ENCODE measurements at regions not wholly inside any gene's neighbourhood (a gene's known extent, or its start where the extent isn't known, plus 50 kb on each side); places are given as distances from the start of the nearest gene placed in this dataset.

GRCh38 chr1:30258876-30259275 is 464.5 kb downstream of the MATN1 start:
- no peaks in the 10 kb centered on the region for H3K36me3 ChIP-seq (ENCODE audit: control insufficient read depth in 1 of 2, insufficient read depth in 2 of 2, low read length in 2 of 2)
- ATAC-seq (no peak), DNase-seq (ENCODE audit: low read depth, low spot score) (no peak)
- H3K9ac ChIP-seq (ENCODE audit: low read length), result no peak overlapping the region
- H2AFZ ChIP-seq (ENCODE audit: low read depth, low read length, poor library complexity, severe bottlenecking), result no peak overlapping the region
- 0 out of 4 replicates have a peak, but pooled peaks cover 0 to 4% of the 10 kb centered on the region in 2 experiments for H3K9me3 ChIP-seq (ENCODE audit: control insufficient read depth in 1 of 2, insufficient read depth in 1 of 2, low read depth in 1 of 2, low read length in 2 of 2)
- H3K4me1 ChIP-seq (ENCODE audit: control insufficient read depth in 1 of 2, insufficient read depth in 2 of 2, low read length in 2 of 2), result no peaks in the 10 kb centered on the region
- no peaks in the 10 kb centered on the region for H3K79me2 ChIP-seq (ENCODE audit: insufficient read depth, low read length)
- ChIA-PET POLR2A (no interaction called here), CTCF (no interaction called here), RAD21 (ENCODE audit: low non-redundant PET in 1 of 2, low total read pairs in 2 of 2, uncharacterized antibody in 2 of 2, unreplicated experiment in 2 of 2) (no interaction called here)
- no peak overlapping the region for H3K27ac ChIP-seq (ENCODE audit: low read depth, low read length)
- H4K20me1 ChIP-seq (ENCODE audit: insufficient read depth), result no peaks in the 10 kb centered on the region
- H3K4me2 ChIP-seq (ENCODE audit: low read length), result no peak overlapping the region
- intact Hi-C loops (cut with micrococcal nuclease), result no loop called here
- no TSS peak for BruUV-seq (replicated peaks)
- TF ChIP-seq, protein P1, sequence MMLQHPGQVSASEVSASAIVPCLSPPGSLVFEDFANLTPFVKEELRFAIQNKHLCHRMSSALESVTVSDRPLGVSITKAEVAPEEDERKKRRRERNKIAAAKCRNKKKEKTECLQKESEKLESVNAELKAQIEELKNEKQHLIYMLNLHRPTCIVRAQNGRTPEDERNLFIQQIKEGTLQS (IDR thresholded peaks at IDR 0.05), result no peak
- H3K27me3 ChIP-seq (ENCODE audit: insufficient read depth, low read length), result peaks cover 35% of the 10 kb centered on the region
- no peaks in the 10 kb centered on the region for H3K9me2 ChIP-seq (ENCODE audit: insufficient read depth)
- H3K4me3 ChIP-seq (replicated peaks in 1 of 2; ENCODE audit: low read depth in 1 of 2, low read length in 2 of 2), result no peak overlapping the region

GRCh38 chr1:30258471-30258870 is 464.9 kb downstream of the MATN1 start:
- H3K4me1 ChIP-seq (ENCODE audit: control insufficient read depth in 1 of 2, insufficient read depth in 2 of 2, low read length in 2 of 2), result no peaks in the 10 kb centered on the region
- no peaks in the 10 kb centered on the region for H3K79me2 ChIP-seq (ENCODE audit: insufficient read depth, low read length)
- H3K4me3 ChIP-seq (replicated peaks in 1 of 2; ENCODE audit: low read depth in 1 of 2, low read length in 2 of 2), result no peak overlapping the region
- H2AFZ ChIP-seq (ENCODE audit: low read depth, low read length, poor library complexity, severe bottlenecking), result no peak overlapping the region
- peaks cover 35% of the 10 kb centered on the region for H3K27me3 ChIP-seq (ENCODE audit: insufficient read depth, low read length)
- no peaks in the 10 kb centered on the region for H3K9me2 ChIP-seq (ENCODE audit: insufficient read depth)
- TF ChIP-seq, protein P1 (IDR thresholded peaks at IDR 0.05), result no peak
- TF ChIP-seq SRF (IDR thresholded peaks at IDR 0.05; ENCODE audit: low read depth) (no peak), EZH2 (IDR thresholded peaks at IDR 0.05) (no peak)
- H3K9ac ChIP-seq (ENCODE audit: low read length), result no peak overlapping the region
- no TSS peak for BruUV-seq (replicated peaks)
- POLR2A ChIA-PET, result no interaction called here
- CTCF ChIA-PET, result no interaction called here
- no peaks in the 10 kb centered on the region for H3K36me3 ChIP-seq (ENCODE audit: control insufficient read depth in 1 of 2, insufficient read depth in 2 of 2, low read length in 2 of 2)
- H3K4me2 ChIP-seq (ENCODE audit: low read length), result no peak overlapping the region
- DNase-seq (ENCODE audit: low read depth, low spot score) (no peak), ATAC-seq (no peak)
- intact Hi-C loops (cut with micrococcal nuclease), result no loop called here
- 0 out of 4 replicates have a peak, but pooled peaks cover 0 to 4% of the 10 kb centered on the region in 2 experiments for H3K9me3 ChIP-seq (ENCODE audit: control insufficient read depth in 1 of 2, insufficient read depth in 1 of 2, low read depth in 1 of 2, low read length in 2 of 2)
- RAD21 ChIA-PET (ENCODE audit: low non-redundant PET in 1 of 2, low total read pairs in 2 of 2, uncharacterized antibody in 2 of 2, unreplicated experiment in 2 of 2), result no interaction called here
- no peak overlapping the region for H3K27ac ChIP-seq (ENCODE audit: low read depth, low read length)
- H4K20me1 ChIP-seq (ENCODE audit: insufficient read depth), result no peaks in the 10 kb centered on the region

Measured in HCT116 (cell line).